ENCODE measurements at regions not wholly inside any gene's neighbourhood (a gene's known extent, or its start where the extent isn't known, plus 50 kb on each side); places are given as distances from the start of the nearest gene placed in this dataset.

- Mint-ChIP-seq H3K27me3 (ENCODE audit: unreplicated experiment) (no peaks in the 10 kb centered on the region), H3K36me3 (ENCODE audit: insufficient read depth, unreplicated experiment) (peaks cover 4% of the 10 kb centered on the region), H3K9me3 (ENCODE audit: low read depth, unreplicated experiment) (no peaks in the 10 kb centered on the region), H3K4me3 (ENCODE audit: low read depth, unreplicated experiment) (no peak overlapping the region), H3K4me1 (ENCODE audit: low read depth, unreplicated experiment) (no peaks in the 10 kb centered on the region), H3K27ac (ENCODE audit: unreplicated experiment) (no peak overlapping the region)
- intact Hi-C loops (cut with micrococcal nuclease; ENCODE audit: unreplicated experiment) = no loop called here
- BruUV-seq (replicated peaks) = no TSS peak
- TF ChIP-seq CTCF (IDR thresholded peaks at IDR 0.05; ENCODE audit: unreplicated experiment) = no peak
- DNase-seq = no peak
- CTCF ChIA-PET = interaction anchor here (0.7 kb wide), 1 partner anchor 8 kb away, joined by 3 read pairs; no protein-coding TSS in a partner anchor
These were observed 276.3 kb downstream of the CTTN start for GRCh38 chr11:70674605-70675004.

GRCh38 chr11:70675697-70676374 is 277.5 kb downstream of the CTTN start:
- CTCF ChIA-PET = no interaction called here
- DNase-seq = no peak
- Mint-ChIP-seq H3K27ac (ENCODE audit: unreplicated experiment) (no peak overlapping the region), H3K9me3 (ENCODE audit: low read depth, unreplicated experiment) (no peaks in the 10 kb centered on the region), H3K4me1 (ENCODE audit: low read depth, unreplicated experiment) (no peaks in the 10 kb centered on the region), H3K36me3 (ENCODE audit: insufficient read depth, unreplicated experiment) (peaks cover 8% of the 10 kb centered on the region), H3K27me3 (ENCODE audit: unreplicated experiment) (no peaks in the 10 kb centered on the region), H3K4me3 (ENCODE audit: low read depth, unreplicated experiment) (no peak overlapping the region)
- no peak for TF ChIP-seq CTCF (IDR thresholded peaks at IDR 0.05; ENCODE audit: unreplicated experiment)
- intact Hi-C loops (cut with micrococcal nuclease; ENCODE audit: unreplicated experiment) = no loop called here
- no TSS peak for BruUV-seq (replicated peaks)

- BruUV-seq (replicated peaks) = no TSS peak
- Mint-ChIP-seq H3K36me3 (ENCODE audit: insufficient read depth, unreplicated experiment) (peaks cover 5% of the 10 kb centered on the region), H3K27me3 (ENCODE audit: unreplicated experiment) (no peaks in the 10 kb centered on the region), H3K9me3 (ENCODE audit: low read depth, unreplicated experiment) (no peaks in the 10 kb centered on the region), H3K27ac (ENCODE audit: unreplicated experiment) (no peak overlapping the region), H3K4me3 (ENCODE audit: low read depth, unreplicated experiment) (no peak overlapping the region), H3K4me1 (ENCODE audit: low read depth, unreplicated experiment) (no peaks in the 10 kb centered on the region)
- TF ChIP-seq CTCF (IDR thresholded peaks at IDR 0.05; ENCODE audit: unreplicated experiment) = no peak
- intact Hi-C loops (cut with micrococcal nuclease; ENCODE audit: unreplicated experiment) = no loop called here
- CTCF ChIA-PET = no interaction called here
- DNase-seq = no peak
These were observed 279.0 kb downstream of the CTTN start for GRCh38 chr11:70677232-70677916.

GRCh38 chr11:70678931-70679900 is 280.9 kb downstream of the CTTN start:
- BruUV-seq (replicated peaks) = no TSS peak
- CTCF ChIA-PET = interaction anchor here (0.6 kb wide), 1 partner anchor 477 kb away, joined by 5 read pairs; no protein-coding TSS in a partner anchor
- Mint-ChIP-seq H3K4me3 (ENCODE audit: low read depth, unreplicated experiment) (no peak overlapping the region), H3K9me3 (ENCODE audit: low read depth, unreplicated experiment) (no peaks in the 10 kb centered on the region), H3K4me1 (ENCODE audit: low read depth, unreplicated experiment) (no peaks in the 10 kb centered on the region), H3K27ac (ENCODE audit: unreplicated experiment) (no peak overlapping the region), H3K27me3 (ENCODE audit: unreplicated experiment) (no peaks in the 10 kb centered on the region), H3K36me3 (ENCODE audit: insufficient read depth, unreplicated experiment) (peaks cover 5% of the 10 kb centered on the region)
- TF ChIP-seq CTCF (IDR thresholded peaks at IDR 0.05; ENCODE audit: unreplicated experiment) = no peak
- intact Hi-C loops (cut with micrococcal nuclease; ENCODE audit: unreplicated experiment) = no loop called here
- DNase-seq = no peak

All from Calu3 (cell line).